Stimulated activated CD8-positive, alpha-beta memory T cell treated with anti-CD3 and anti-CD28 coated beads, Interleukin-12 subunit alpha, Interleukin-12 subunit beta, amount 100 ng/mL, for 24 hours (primary cell): ENCODE measurements at regions not wholly inside any gene's neighbourhood (a gene's known extent, or its start where the extent isn't known, plus 50 kb on each side); places are given as distances from the start of the nearest gene placed in this dataset.

Source experiments
- DNase-seq: peaks from one replicate; pipeline ENCODE4 v3.0.0-alpha.2; 2020; ENCODE audit errors: extremely low read depth

GRCh38 chr18:45482286-45482685, 133.0 kb upstream of the SLC14A2 start:
- no peak for DNase-seq

- no peak for DNase-seq
Observed at GRCh38 chr18:45487581-45487980, 127.7 kb upstream of the SLC14A2 start.

- DNase-seq, result no peak
Observed at GRCh38 chr18:45488645-45489044, 126.6 kb upstream of the SLC14A2 start.

DNA sequence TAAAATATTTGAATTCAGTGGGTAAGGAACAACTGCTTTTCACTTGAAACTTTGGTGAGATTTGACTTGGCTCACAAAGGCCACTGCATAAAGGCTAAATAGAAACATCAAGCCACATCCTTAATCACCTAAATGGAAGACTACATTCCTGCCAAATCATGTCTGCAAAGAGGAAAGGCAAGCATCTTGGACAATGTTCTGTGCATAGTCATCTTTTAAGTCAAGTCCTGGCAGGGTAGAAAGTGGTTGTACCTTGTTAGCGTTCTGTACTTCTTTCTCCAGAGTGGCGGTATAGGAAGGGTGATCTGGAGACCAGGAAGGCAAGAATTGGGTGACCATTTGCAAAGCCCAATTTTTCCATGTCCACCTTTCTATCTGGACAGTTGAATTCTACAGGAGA, 121.4 kb upstream of the SLC14A2 start:
- no peak for DNase-seq

- no peak for DNase-seq
Observed at GRCh38 chr18:45494811-45495210, 120.5 kb upstream of the SLC14A2 start.

GRCh38 chr18:45496741-45497140, 118.5 kb upstream of the SLC14A2 start:
- no peak for DNase-seq

DNA sequence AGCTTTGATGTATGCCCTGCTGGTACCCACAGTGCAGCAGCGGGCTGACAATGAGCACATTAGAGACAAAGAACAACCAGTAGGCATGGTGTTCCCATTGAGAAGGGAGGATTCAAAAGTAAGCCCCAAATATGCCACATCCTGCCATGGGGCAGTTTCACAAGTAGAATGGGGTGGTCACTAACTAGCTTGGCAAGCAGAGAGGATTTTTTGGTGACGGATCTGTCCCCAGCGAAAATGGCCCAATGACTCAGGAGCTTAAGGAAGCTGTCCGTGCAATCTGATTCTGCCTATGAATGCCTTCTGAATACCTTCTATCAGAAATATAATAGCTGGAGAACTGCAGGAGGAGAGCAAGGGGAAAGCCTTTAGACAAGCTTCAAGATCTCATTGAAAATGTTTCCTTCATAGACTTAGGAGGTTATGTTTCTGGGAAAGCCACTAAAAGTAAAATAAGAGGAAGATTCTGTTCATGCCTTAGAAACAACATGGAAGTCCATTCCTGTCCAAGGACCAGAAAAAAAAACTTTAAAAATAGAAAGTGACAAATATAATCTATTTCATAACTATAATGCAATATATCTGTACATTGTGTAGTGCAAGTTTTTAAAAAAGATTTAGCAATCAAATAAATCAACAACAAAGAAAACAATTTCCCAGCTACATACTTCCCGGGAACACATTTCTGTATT, 117.5 kb upstream of the SLC14A2 start:
- DNase-seq, result no peak

GRCh38 chr18:45498287-45498658, 117.0 kb upstream of the SLC14A2 start:
- no peak for DNase-seq

GRCh38 chr18:45503990-45504389, 111.3 kb upstream of the SLC14A2 start:
- no peak for DNase-seq

DNA sequence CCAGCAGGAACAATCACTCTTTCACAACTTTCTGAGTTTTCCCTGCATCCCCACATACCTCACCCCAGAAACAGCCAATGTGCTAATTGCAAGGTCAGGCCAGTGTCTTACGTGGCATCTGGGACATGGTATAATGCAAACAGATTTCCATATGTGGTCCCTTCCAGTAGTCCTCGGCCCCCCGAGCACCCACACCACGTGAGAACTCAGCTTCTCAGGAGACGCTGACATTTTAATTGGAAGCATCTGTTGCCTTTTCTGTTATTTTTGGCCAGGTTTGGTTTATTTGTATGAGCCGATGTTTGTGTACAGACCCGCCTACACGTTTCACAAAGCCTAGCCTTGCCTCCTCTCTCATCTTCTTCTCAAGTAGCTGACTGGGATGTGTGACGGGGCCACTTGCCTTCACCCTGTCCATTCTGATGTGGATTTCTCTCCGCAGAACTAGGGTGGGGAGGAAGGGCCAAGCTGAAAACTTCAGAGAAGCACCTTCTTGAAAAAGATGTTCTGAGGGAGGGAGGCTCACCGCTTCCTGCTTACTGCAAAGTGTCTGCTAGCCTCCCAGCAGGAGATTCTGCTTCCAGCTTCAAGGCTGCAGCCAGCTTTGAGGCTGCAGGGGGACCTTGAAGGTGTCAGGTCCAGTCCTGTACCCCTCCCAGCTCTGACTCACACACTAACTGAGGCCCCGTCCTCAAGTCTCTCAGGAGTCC, 109.6 kb upstream of the SLC14A2 start:
- DNase-seq, result no peak

DNA sequence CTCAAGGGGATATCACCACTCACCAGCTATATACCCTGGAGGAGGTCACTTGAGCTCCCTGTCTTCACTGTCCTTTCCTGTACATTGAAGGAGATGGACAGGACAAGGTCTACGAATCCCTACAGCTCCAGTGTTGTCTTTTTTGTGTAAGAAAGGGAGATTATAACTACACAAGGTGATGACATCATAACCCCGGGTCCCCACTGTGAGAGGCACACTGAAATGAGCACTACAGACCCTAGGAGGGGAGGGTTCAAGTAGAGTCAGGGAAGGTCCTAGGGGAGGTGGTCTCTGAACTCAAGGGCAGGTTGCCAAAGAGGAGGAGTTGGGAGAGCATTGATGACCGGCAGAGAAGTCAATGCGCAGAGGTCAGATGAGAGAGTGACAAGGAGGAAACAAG, 108.3 kb upstream of the SLC14A2 start:
- DNase-seq, result no peak

GRCh38 chr18:45509535-45509934, 105.7 kb upstream of the SLC14A2 start:
- no peak for DNase-seq

- DNase-seq, result no peak
Observed at GRCh38 chr18:45510656-45511055, 104.6 kb upstream of the SLC14A2 start.

DNA sequence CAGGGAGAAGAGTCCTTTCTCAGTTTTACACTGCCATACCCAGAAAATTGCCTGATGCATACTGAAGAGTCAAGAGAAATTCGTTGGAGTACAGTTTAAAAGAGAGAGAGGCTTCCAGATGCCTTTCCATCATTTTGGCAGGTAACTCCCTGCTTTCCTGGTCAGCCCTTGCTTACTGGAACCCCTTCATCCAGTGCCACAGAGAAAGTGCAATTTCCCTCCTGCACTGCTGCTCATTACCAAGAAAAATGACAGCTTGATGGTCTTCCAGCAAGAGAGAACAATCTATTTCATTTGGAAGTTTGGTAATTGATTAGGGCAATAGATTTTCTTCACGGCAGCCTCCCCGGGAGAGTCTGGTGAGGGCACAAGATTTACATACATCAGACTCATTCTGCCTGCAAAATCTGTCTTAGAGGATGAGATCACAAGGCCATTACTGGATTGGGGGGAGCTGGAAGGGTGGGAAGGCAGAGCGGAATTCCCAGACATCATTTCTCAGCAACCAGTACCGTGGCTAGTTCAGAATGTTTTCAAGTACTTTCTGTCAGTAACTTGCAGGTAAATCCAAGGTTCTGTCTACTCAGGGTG, 102.8 kb upstream of the SLC14A2 start:
- DNase-seq, result no peak

DNA sequence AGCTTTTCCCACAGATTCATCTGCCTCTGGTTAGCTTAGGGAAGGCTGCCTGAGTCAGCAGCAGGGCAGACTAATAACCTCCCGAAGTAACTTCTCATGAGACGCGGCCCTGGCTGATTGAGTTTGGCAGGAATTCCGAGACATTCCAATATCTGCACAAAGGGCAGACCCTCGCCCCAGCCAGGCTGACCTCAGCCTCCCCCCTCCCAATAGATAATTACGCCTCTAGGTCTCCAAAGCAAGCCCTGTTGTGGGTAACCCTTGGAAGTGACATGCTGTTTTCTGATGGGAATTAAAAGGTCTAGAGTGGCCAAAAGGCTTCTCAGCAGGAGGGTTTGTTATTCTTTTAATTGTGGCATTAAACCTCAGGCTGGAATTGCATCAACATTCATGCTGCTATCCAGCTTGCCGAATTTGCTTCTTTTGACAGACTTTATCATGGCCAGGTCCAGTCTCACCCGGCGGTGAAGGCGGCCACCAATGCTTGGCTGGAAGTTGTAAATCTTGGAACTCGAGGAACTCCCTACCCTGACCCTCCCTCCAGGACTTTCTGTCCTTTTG, 98.0 kb upstream of the SLC14A2 start:
- no peak for DNase-seq

DNA sequence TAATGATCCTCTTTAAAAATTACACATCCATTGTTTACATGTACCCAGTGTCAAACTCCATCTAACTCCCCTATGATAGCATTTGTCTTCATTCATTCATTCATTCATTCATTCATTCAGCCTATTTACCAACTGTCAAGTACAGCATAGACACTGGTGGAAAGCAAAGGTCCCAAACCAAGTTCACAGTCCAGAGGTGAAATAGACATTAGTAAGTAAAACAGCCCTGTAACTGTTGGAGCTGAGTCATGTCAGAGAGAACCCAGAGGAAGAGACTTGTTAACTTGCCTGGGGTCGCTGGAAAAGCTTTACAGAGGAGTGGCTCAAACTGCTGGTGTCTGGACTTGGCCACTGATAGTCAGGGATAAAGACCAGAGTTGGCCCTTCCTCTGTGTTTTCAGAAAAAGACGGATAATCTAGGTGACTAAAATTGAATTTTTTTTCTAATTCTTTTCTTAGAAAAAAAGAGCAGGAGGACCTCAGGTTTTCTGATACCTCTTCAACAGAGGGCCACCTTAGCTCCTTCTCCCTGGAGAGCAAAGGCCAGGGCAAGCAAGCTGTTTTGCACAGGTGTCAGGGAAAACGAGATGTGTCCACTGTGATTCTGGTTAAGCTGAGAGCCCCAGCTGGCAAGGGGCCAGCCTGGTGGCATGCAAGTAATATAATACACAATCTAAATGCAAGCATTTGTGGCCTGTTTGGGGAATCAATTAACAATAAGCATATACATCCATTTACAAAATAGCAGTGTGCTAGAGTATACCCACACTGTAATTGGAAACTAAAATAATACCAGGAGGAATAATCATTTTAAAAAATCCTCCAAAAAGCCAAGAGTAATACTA, 96.7 kb upstream of the SLC14A2 start:
- DNase-seq, result no peak

- DNase-seq, result no peak
Observed at GRCh38 chr18:45519411-45520280, 95.6 kb upstream of the SLC14A2 start.

DNA sequence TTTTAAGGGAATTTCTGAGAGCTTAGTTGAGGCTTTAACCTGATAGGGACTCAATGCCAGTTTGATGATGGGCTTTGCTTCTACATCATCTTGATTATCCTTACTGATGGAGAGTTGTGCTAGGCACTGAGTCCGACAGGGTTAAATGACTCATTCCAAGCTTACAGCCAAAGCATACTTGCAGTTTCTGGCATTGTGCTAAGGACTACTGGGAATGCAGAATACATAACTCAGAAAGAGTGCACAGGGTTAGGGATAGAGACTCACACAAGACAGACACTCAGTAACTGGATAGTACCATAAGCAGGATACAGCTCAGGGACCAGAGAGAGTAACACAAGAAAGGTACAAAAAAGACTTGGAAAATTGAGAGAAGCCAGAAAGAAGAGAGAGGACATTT, 94.1 kb upstream of the SLC14A2 start:
- DNase-seq, result no peak

DNA sequence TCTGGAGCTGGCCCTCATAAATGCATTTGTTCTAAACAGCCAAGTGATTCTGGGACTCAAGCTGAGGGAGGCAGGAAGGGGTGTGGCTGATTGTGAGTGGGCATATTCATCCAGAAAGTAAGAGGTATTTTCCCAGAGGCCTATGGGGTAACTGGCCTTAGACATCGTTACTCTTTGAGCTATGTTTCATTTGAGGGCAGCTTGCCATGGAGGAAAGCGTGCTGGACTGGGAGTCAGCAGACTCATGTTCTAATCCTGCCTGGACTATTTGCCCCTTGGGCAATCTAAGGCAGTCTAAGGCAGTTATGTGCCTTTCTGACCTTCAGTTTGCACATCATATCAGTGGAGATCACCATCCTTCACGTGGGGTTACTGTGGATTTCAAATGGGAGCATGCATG, 93.5 kb upstream of the SLC14A2 start:
- no peak for DNase-seq

DNA sequence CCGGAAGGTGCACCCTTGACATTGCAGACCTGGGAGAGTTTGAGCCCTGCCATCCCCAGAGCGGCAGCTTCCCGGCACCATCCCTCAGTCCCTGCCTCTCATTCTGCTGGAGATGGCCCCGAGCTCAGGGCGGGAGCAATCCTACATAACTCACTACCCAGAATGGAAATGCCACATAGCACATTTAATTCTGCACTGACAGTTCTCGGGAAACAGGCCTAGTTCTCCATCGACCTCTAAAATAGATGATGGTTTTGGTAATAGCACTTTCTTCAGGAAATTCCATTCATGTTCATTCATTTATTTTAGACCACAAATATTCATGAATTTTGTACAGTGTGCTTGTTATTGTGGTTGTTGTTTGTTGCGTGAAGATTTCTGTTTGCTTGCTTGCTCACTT, 92.9 kb upstream of the SLC14A2 start:
- DNase-seq, result no peak

DNA sequence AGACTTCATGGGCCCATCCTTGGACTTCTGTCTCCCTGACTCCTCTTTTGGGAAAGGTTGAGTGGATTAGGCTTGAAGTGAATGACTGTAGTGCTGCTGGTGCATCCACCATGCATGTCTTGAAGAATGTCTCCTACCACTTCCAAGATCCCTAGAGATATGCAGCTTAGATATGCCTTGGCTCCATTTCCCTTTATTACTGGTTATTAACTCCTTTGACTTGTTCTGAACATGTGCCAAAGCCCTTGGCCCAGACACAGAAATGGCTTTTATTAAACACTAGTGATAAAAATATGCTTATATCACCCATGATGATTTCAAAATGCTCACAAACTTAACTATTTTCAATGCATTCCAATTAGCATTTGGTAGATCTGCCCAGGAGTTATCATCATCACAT, 90.0 kb upstream of the SLC14A2 start:
- no peak for DNase-seq
